Fibroblast of upper back skin (primary cell): ENCODE measurements at regions not wholly inside any gene's neighbourhood (a gene's known extent, or its start where the extent isn't known, plus 50 kb on each side); places are given as distances from the start of the nearest gene placed in this dataset.

Experiments
- DNase-seq: peaks from one replicate; pipeline ENCODE4 v3.0.0-alpha.2; 2013

GRCh38 chr14:82390586-82390985 lies 856.9 kb upstream of the SEL1L start:
- DNase-seq, result no peak

GRCh38 chr14:82394916-82395315 lies 861.3 kb upstream of the SEL1L start:
- DNase-seq, result no peak

GRCh38 chr14:82398256-82398655 lies 864.6 kb upstream of the SEL1L start:
- DNase-seq, result no peak

- no peak for DNase-seq
Measured at GRCh38 chr14:82403987-82404386, 870.3 kb upstream of the SEL1L start.

- DNase-seq, result no peak
Measured at GRCh38 chr14:82410064-82410463, 876.4 kb upstream of the SEL1L start.

GRCh38 chr14:82411298-82411697 lies 877.6 kb upstream of the SEL1L start:
- DNase-seq, result no peak

- no peak for DNase-seq
Measured at GRCh38 chr14:82412545-82412944, 878.9 kb upstream of the SEL1L start.

GRCh38 chr14:82414853-82415539 lies 881.3 kb upstream of the SEL1L start:
- no peak for DNase-seq

- DNase-seq, result no peak
Measured at GRCh38 chr14:82419933-82420332, 886.3 kb upstream of the SEL1L start.

GRCh38 chr14:82420871-82421270 lies 887.2 kb upstream of the SEL1L start:
- DNase-seq, result no peak

- no peak for DNase-seq
Measured at GRCh38 chr14:82421286-82421685, 887.6 kb upstream of the SEL1L start.

GRCh38 chr14:82422230-82422629 lies 888.6 kb upstream of the SEL1L start:
- no peak for DNase-seq

- no peak for DNase-seq
Measured at GRCh38 chr14:82425261-82425660, 891.6 kb upstream of the SEL1L start.

- no peak for DNase-seq
Measured at GRCh38 chr14:82431031-82431430, 897.4 kb upstream of the SEL1L start.

- no peak for DNase-seq
Measured at GRCh38 chr14:82432301-82433105, 898.9 kb upstream of the SEL1L start.

GRCh38 chr14:82438436-82438835 lies 904.8 kb upstream of the SEL1L start:
- peak; percentile 32 for DNase-seq

- no peak for DNase-seq
Measured at GRCh38 chr14:82441270-82441669, 907.6 kb upstream of the SEL1L start.

GRCh38 chr14:82445810-82446570 lies 912.3 kb upstream of the SEL1L start:
- no peak for DNase-seq

- no peak for DNase-seq
Measured at GRCh38 chr14:82447586-82447985, 913.9 kb upstream of the SEL1L start.

- no peak for DNase-seq
Measured at GRCh38 chr14:82449926-82450468, 916.3 kb upstream of the SEL1L start.

GRCh38 chr14:82451675-82452074 lies 918.0 kb upstream of the SEL1L start:
- DNase-seq, result no peak

GRCh38 chr14:82482345-82482744 lies 948.7 kb upstream of the SEL1L start:
- DNase-seq, result no peak

GRCh38 chr14:82488473-82488872 lies 954.8 kb upstream of the SEL1L start:
- no peak for DNase-seq
